Fibroblast of mammary gland (primary cell): ENCODE measurements at regions not wholly inside any gene's neighbourhood (a gene's known extent, or its start where the extent isn't known, plus 50 kb on each side); places are given as distances from the start of the nearest gene placed in this dataset.
"Not testable (repeated sequence)": the region's sequence is repeated elsewhere in the genome, so short reads cannot be mapped to it uniquely, and the experiment has no call there.

Source experiments
- DNase-seq: peaks from one replicate; pipeline ENCODE4 v3.0.0-alpha.2; 2010; ENCODE audit warnings: low read depth
- H3K4me3 ChIP-seq: 2 replicates; pipeline ENCODE4 v1.5.1; 2011; ENCODE audit warnings: low read depth, mild to moderate bottlenecking, low read length, moderate library complexity; ENCODE audit not compliant: control insufficient read depth
- TF ChIP-seq, protein P1 (sequence below): conservative IDR thresholded peaks from 2 replicates; pipeline ENCODE4 v1.5.1; 2011; ENCODE audit warnings: low read depth, low read length, inconsistent platforms; ENCODE audit not compliant: control insufficient read depth, insufficient read depth

- TF ChIP-seq, protein P1, sequence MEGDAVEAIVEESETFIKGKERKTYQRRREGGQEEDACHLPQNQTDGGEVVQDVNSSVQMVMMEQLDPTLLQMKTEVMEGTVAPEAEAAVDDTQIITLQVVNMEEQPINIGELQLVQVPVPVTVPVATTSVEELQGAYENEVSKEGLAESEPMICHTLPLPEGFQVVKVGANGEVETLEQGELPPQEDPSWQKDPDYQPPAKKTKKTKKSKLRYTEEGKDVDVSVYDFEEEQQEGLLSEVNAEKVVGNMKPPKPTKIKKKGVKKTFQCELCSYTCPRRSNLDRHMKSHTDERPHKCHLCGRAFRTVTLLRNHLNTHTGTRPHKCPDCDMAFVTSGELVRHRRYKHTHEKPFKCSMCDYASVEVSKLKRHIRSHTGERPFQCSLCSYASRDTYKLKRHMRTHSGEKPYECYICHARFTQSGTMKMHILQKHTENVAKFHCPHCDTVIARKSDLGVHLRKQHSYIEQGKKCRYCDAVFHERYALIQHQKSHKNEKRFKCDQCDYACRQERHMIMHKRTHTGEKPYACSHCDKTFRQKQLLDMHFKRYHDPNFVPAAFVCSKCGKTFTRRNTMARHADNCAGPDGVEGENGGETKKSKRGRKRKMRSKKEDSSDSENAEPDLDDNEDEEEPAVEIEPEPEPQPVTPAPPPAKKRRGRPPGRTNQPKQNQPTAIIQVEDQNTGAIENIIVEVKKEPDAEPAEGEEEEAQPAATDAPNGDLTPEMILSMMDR: no peak
- no peak overlapping the region for H3K4me3 ChIP-seq
- DNase-seq: peak; percentile 10
Observed at GRCh38 chr5:143924311-143924978, 112.5 kb downstream of the HMHB1 start.

- DNase-seq, H3K4me3 ChIP-seq: not testable (repeated sequence)
Observed at GRCh38 chr5:143924979-143925325, 113.0 kb downstream of the HMHB1 start.

GRCh38 chr5:143929486-143929885 lies 117.5 kb downstream of the HMHB1 start:
- no peak overlapping the region for H3K4me3 ChIP-seq
- DNase-seq: no peak
- TF ChIP-seq, protein P1: no peak

DNA sequence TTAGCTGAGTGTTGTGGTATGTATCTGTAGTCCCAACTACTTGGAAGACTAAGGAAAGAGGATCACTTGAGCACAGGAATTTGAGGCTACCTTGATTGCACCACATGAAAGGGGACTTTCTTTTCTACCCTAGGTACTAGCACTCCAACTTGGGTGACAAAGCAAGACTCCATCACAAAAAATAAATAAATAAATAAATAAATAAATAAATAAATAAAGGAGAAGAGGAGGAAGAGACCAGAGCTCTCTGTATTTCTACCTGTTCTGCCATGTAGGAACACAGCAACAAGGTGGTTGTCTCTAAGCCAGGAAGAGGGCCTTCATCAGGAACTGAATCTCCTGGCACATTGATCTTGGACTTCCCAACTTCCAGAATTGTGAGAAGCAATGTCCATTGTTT lies 118.6 kb downstream of the HMHB1 start:
- DNase-seq: no peak
- H3K4me3 ChIP-seq: no peak overlapping the region
- TF ChIP-seq, protein P1: no peak

DNA sequence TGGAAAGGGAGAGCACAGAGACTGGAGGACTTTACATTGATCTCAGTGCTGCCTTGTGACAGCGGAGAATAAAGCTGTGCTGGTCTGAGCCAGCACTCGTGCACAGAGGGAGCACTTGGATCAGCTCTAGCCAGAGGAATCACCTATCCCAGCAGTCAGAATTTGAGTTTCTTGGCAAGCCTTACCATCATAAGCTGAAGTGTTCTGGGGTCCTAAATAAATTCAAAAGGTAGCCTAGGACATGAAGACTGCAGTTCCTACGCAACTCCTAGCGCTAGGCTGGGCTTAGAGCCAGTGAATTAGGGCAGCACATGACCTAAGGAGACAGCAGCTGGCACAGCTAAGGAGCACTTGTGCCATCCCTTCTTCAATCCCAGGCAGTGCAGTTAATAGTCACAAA lies 119.5 kb downstream of the HMHB1 start:
- DNase-seq: no peak
- no peak overlapping the region for H3K4me3 ChIP-seq
- TF ChIP-seq, protein P1: no peak

DNA sequence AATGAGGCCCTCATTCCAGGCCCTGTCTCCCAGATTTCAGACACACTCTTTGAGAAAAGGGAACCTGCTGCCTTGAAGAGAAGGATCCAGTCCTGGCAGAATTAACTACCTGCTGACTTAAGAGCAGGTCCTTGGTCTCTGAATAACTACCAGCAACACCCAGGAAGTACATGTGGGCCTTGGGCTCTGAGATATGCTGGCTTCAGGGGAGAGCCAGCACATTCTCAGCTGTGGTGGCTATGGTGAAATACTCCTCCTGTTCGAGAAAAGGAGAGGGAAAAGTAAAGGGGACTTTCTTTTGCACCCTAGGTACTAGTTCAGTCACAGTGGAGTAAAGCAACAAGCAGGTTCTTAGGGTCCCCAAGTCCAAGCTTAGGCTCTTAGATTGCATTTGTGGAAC lies 120.0 kb downstream of the HMHB1 start:
- no peak overlapping the region for H3K4me3 ChIP-seq
- no peak for DNase-seq
- TF ChIP-seq, protein P1: no peak

DNA sequence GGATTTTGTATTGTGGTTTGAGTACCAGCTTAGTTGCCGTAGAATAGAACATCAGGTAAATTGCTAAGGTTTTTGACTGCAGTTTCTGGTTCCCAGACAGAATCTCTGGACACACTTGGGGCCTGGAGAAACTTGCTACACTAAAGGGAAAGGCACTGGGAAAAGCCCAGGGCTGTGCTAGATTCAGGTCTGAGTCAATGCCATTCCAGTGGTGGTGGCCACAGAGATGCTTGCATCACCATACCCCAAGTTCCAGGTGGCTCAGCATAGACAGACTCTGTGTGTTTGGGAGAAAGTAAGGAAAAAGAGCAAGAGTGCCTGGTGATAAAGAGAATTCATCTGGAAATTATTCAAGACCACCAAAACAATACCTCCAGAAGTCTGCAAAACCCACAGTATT lies 120.6 kb downstream of the HMHB1 start:
- TF ChIP-seq, protein P1: no peak

More for the DNA sequence above, 120.6 kb downstream of the HMHB1 start:
- DNase-seq: no peak
- H3K4me3 ChIP-seq: no peak overlapping the region
